PC-3 (cell line): ENCODE measurements at regions not wholly inside any gene's neighbourhood (a gene's known extent, or its start where the extent isn't known, plus 50 kb on each side); places are given as distances from the start of the nearest gene placed in this dataset.

ENCODE experiments used
- CTCF ChIP-seq: fragments of 300-600 bp; sonication (generic); conservative IDR thresholded peaks from 2 replicates; pipeline ENCODE4 v1.5.1; 2017; ENCODE audit warnings: antibody characterized with exemption, low read depth, mild to moderate bottlenecking, low read length
- EZH2 ChIP-seq: fragments of 300-600 bp; sonication (generic); IDR thresholded peaks from one replicate; pipeline ENCODE4 v1.6.1; 2017; ENCODE audit warnings: antibody characterized with exemption, mild to moderate bottlenecking, low read length; ENCODE audit not compliant: unreplicated experiment

- TF ChIP-seq CTCF = no peak
- no peak for TF ChIP-seq EZH2
Observed at GRCh38 chr15:95323796-95324195, 1006.7 kb upstream of the NR2F2 start.
